Cardiac fibroblast (primary cell): ENCODE measurements at regions not wholly inside any gene's neighbourhood (a gene's known extent, or its start where the extent isn't known, plus 50 kb on each side); places are given as distances from the start of the nearest gene placed in this dataset.

Experiments
- DNase-seq, 2 donors: peaks; one replicate each; pipeline versions ENCODE4 v3.0.0 to v3.0.0-alpha.2; 2010; ENCODE audit warnings: low read depth in 2 of 2
- H3K4me3 ChIP-seq, 2 donors: replicated peaks in 1 of 2; 1 replicate in 1 of 2; 2 replicates in 1 of 2; pipeline ENCODE4 v1.5.1; 2011; ENCODE audit warnings: low read depth in 2 of 2, low read length in 2 of 2, mild to moderate bottlenecking in 2 of 2, moderate library complexity in 1 of 2
- CTCF ChIP-seq: IDR thresholded peaks from one replicate; pipeline ENCODE4 v1.5.1; 2011; ENCODE audit warnings: low read depth, mild to moderate bottlenecking, low read length, inconsistent platforms

DNA sequence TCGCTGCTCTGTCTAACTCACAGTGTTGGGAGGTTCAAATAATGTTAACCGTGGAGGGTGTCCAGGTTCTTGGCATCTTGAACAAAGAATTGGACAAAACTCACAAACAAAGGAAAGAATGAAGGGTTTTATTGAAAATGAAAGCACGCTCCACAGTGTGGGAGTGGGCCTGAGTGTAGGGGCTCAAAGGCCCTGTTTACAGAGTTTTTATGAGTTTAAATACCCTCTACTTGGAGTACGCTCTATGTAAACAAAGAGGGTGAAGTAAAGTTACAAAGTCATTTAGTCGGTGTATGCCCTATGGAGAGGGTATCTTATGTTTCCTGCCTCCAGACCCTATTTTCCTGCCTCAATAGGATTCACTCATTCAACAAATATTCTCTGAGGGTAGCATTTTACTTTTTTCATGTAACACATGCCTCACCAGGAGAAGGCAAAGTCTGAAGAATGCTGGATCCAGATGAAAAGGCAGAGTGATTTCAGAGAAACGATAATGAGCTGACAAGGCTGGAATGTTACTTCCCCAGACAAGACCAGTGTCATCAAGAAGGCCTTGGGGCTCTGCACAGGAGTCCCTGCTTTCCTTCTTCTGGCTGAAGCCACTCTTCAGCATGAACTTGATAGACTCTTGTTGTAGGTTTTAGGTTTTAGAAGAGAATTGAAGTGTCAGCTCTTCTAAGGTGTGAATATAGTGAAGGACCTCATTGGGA, 163.6 kb downstream of the FAM43A start:
- no peak for DNase-seq
- no peak overlapping the region for H3K4me3 ChIP-seq
- TF ChIP-seq CTCF, result no peak

GRCh38 chr3:194851254-194851653, 165.6 kb downstream of the FAM43A start:
- H3K4me3 ChIP-seq, result no peak overlapping the region
- DNase-seq, result no peak
- TF ChIP-seq CTCF, result no peak

DNA sequence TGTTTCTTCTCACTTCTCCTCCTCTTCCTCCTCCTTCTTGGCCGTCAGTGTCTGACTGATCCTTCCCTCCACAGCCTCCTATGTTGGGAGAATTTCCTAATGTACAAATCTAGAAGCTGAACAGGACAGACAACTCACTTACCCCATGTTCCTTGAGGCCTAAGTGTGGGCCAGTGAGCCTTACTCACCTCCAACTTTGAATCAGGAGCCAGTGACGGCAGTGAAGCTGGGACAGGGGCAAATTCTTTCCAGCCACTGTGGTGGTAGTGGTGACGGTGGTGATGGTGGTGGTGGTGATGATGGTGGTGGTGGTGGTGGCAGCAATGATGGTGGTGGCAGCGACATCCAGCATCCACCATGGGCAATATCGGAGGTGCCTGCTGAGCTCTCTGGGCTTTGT, 166.3 kb downstream of the FAM43A start:
- H3K4me3 ChIP-seq, result no peak overlapping the region
- no peak for DNase-seq
- TF ChIP-seq CTCF, result no peak

DNA sequence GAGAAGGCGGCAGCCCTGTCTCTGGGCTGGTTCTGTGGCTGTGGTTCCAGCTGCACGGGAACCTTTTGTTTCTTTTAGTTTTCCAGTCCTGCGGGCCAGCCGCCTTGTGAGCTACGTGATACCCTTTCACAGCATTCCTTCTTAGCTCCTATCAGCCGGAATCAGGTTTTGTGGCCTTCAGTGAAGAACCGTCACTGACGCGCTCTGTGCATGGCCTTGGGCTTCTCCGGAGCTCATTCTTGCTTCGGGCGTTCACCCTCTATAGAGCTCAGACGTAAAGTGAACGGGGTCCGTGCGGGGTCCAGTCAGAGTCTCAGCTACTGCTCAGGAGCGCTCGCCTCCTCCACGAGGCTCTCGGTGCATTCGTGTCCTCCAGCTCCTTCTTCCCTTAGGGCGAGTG, 166.7 kb downstream of the FAM43A start:
- TF ChIP-seq CTCF, result no peak
- DNase-seq, result no peak
- no peak overlapping the region for H3K4me3 ChIP-seq

GRCh38 chr3:194852831-194853508, 167.3 kb downstream of the FAM43A start:
- no peak for TF ChIP-seq CTCF
- no peak overlapping the region for H3K4me3 ChIP-seq
- DNase-seq, result no peak

DNA sequence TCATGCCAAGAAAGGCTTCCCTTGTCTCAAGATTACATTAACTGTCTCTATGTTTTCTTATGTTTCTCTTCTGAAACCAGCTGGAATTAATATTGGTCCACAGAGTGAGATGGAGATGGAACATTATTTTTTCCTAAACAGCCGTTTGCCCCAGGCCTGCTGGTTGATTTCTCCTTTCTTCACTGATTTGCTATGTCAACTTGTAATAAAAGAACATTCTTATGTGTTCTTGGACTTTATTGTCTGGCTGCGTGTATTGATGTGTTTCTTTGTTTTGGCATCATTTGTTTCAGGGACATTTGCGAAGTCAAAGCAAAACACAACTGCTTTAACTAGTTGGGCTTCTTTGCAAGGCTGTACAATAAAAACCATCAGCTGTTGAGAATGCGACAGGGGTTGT, 168.5 kb downstream of the FAM43A start:
- DNase-seq, result no peak
- no peak for TF ChIP-seq CTCF
- no peak overlapping the region for H3K4me3 ChIP-seq
